Transverse colon (tissue), 4 donors: ENCODE measurements at regions not wholly inside any gene's neighbourhood (a gene's known extent, or its start where the extent isn't known, plus 50 kb on each side); places are given as distances from the start of the nearest gene placed in this dataset.

Source experiments
- EP300 ChIP-seq: sonication (generic); formaldehyde crosslinking; IDR thresholded peaks from one replicate; pipeline ENCODE4 v1.6.1; 2017; ENCODE audit warnings: antibody characterized with exemption, low read depth
- POLR2A ChIP-seq: fragments of 450-650 bp; IDR thresholded peaks from one replicate; pipeline ENCODE4 v1.6.1; 2016; ENCODE audit warnings: antibody characterized with exemption, mild to moderate bottlenecking, moderate library complexity
- POLR2AphosphoS5 ChIP-seq, 3 donors: sonication (generic); formaldehyde crosslinking; IDR thresholded peaks; one replicate each; pipeline ENCODE4 v1.6.1; 2016; ENCODE audit warnings: antibody characterized with exemption in 3 of 3
- TF ChIP-seq, protein P1 (sequence below), 5 experiments: fragments of 200-600 bp in 3 of 5; fragments of 450-650 bp in 2 of 5; sonication (generic) in 3 of 5; IDR thresholded peaks; 1 replicate in 2 of 5; 2 replicates in 3 of 5; pipeline ENCODE4 v1.5.1; 2016 to 2017; ENCODE audit warnings: antibody characterized with exemption in 5 of 5, inconsistent platforms in 3 of 5, mild to moderate bottlenecking in 2 of 5, moderate library complexity in 1 of 5

DNA sequence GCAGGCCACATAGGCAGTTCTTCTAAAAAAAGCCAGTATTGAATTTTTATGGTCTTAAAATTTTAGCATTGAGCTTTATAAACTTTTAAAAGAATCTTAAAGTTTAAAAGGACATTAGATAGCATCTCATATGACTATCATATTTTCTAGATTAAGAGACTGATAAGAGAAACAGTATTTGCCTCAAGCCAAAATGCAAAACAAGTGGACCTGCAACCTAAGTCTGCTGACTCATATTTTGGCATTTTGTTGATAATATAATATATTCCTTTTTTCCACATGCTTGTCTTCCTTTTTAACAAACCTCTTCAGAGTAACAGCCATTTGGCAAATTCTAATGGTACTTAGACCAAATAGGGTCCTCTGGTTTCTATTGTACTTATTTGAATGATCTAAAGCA is 328.5 kb upstream of the GALNTL6 start:
- TF ChIP-seq POLR2AphosphoS5 (IDR thresholded peaks at IDR 0.05) (no peak), POLR2A (no peak), EP300 (no peak)
- TF ChIP-seq, protein P1, sequence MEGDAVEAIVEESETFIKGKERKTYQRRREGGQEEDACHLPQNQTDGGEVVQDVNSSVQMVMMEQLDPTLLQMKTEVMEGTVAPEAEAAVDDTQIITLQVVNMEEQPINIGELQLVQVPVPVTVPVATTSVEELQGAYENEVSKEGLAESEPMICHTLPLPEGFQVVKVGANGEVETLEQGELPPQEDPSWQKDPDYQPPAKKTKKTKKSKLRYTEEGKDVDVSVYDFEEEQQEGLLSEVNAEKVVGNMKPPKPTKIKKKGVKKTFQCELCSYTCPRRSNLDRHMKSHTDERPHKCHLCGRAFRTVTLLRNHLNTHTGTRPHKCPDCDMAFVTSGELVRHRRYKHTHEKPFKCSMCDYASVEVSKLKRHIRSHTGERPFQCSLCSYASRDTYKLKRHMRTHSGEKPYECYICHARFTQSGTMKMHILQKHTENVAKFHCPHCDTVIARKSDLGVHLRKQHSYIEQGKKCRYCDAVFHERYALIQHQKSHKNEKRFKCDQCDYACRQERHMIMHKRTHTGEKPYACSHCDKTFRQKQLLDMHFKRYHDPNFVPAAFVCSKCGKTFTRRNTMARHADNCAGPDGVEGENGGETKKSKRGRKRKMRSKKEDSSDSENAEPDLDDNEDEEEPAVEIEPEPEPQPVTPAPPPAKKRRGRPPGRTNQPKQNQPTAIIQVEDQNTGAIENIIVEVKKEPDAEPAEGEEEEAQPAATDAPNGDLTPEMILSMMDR (IDR thresholded peaks at IDR 0.05): no peak
